MG63 (cell line): ENCODE measurements at regions not wholly inside any gene's neighbourhood (a gene's known extent, or its start where the extent isn't known, plus 50 kb on each side); places are given as distances from the start of the nearest gene placed in this dataset.
A peak's percentile ranks its signal among the peaks of the same experiment; 100 is the strongest.
"Not testable (repeated sequence)": the region's sequence is repeated elsewhere in the genome, so short reads cannot be mapped to it uniquely, and the experiment has no call there.

Experiments used
- DNase-seq: peaks from one replicate; pipeline ENCODE4 v3.0.0-alpha.2; 2020
- H3K27me3 ChIP-seq: fragments of 250-450 bp; sonication (Bioruptor Pico); 2 replicates; pipeline ENCODE4 v1.5.1; 2020; ENCODE audit warnings: mild to moderate bottlenecking, moderate library complexity
- H3K36me3 ChIP-seq: fragments of 250-450 bp; sonication (Bioruptor Pico); 2 replicates; pipeline ENCODE4 v1.5.1; 2020; ENCODE audit warnings: mild to moderate bottlenecking, moderate library complexity
- H3K4me3 ChIP-seq: fragments of 250-450 bp; sonication (Bioruptor Pico); 2 replicates; pipeline ENCODE4 v1.5.1; 2020; ENCODE audit warnings: mild to moderate bottlenecking, moderate library complexity
- H3K9me3 ChIP-seq: fragments of 250-450 bp; sonication (Bioruptor Pico); 2 replicates; pipeline ENCODE4 v1.5.1; 2020; ENCODE audit warnings: mild to moderate bottlenecking, moderate library complexity

GRCh38 chr9:30616782-30617181, 1767.7 kb upstream of the ACO1 start:
- H3K9me3 ChIP-seq, H3K27me3 ChIP-seq, H3K4me3 ChIP-seq, DNase-seq, H3K36me3 ChIP-seq: not testable (repeated sequence)

- Histone ChIP-seq H3K27me3 (no peaks in the 10 kb centered on the region), H3K36me3 (no peaks in the 10 kb centered on the region), H3K9me3 (no peaks in the 10 kb centered on the region), H3K4me3 (no peak overlapping the region)
- no peak for DNase-seq
These were observed 1761.9 kb upstream of the ACO1 start for GRCh38 chr9:30622561-30622960.

DNA sequence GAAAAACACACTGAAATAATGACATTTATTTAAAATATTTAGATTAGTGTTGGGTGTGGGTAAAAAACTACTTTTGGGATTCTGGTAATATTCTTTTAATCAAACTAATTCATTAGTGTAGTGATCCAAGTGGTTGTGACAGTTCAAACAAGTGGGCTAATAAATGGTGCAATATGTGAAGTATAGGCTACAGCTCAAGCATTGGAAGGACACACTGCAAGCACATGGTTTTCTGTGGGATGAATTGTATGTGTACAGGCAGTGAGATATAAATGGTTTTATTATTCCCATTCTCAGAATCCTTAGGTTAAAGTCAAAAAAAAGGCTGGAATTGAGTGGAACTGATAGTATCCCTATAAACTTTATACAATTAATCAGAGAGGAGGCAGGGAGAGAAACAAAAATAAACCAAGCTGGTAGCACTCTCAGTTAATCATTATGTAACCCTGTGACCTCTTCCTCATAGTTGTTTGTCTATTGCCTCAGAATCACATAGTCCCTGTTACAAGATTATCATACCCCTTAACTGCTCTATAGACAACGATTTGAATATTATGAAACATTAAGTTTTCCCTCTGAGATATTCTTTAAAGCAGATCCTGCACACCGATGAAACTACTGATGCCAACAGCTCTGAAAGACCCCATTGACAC, 1755.4 kb upstream of the ACO1 start:
- no peaks in the 10 kb centered on the region for H3K36me3 ChIP-seq
- no peak for DNase-seq
- H3K9me3 ChIP-seq: no peaks in the 10 kb centered on the region
- no peaks in the 10 kb centered on the region for H3K27me3 ChIP-seq
- H3K4me3 ChIP-seq: no peak overlapping the region

GRCh38 chr9:30630459-30630858, 1754.0 kb upstream of the ACO1 start:
- Histone ChIP-seq H3K27me3 (no peaks in the 10 kb centered on the region), H3K4me3 (no peak overlapping the region), H3K36me3 (no peaks in the 10 kb centered on the region), H3K9me3 (no peaks in the 10 kb centered on the region)
- DNase-seq: no peak

DNA sequence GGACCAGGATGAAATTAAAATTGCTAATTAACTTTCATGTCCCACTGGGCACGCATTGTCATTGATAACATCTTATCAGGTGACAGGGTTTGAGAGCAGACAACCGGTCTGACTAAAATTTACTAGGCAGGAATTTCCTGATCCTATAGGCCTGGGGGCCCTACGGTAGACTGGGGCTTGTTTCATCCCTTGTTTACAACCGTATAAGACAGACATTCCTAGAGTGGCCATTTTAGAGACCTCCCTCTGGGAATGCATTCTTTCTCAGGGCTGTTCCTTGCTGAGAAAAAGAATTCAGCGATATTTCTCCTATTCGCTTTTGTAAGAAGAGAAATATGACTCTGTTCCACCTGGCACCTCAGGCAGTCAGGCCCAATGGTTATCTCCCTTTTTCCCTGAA, 1737.8 kb upstream of the ACO1 start:
- H3K9me3 ChIP-seq, H3K4me3 ChIP-seq, H3K27me3 ChIP-seq, DNase-seq, H3K36me3 ChIP-seq: not testable (repeated sequence)

GRCh38 chr9:30661925-30662324, 1722.5 kb upstream of the ACO1 start:
- H3K4me3 ChIP-seq: no peak overlapping the region
- no peaks in the 10 kb centered on the region for H3K27me3 ChIP-seq
- H3K9me3 ChIP-seq: no peaks in the 10 kb centered on the region
- DNase-seq: no peak
- no peaks in the 10 kb centered on the region for H3K36me3 ChIP-seq

GRCh38 chr9:30670805-30671562, 1713.5 kb upstream of the ACO1 start:
- no peaks in the 10 kb centered on the region for H3K36me3 ChIP-seq
- H3K9me3 ChIP-seq: no peaks in the 10 kb centered on the region
- no peak overlapping the region for H3K4me3 ChIP-seq
- DNase-seq: peak; percentile 0
- H3K27me3 ChIP-seq: no peaks in the 10 kb centered on the region

DNA sequence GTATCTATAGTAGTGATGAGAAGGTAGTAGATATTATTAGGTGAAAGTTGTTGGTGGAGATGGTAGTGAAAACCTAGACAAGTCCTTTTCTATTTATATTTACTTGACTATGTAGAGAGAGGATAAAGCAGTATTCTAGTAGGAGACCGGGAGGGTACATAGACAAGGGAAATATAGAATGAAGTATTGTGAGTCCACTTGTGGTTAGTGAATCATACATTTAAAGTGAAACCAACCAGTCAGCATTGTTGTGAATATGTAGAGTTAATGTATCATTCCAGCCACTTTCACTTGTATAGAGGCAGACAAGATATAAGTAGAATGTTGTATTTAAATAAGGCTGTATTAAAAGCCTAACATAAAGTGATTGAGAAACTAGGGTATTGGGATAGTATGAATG, 1711.3 kb upstream of the ACO1 start:
- Histone ChIP-seq H3K36me3 (no peaks in the 10 kb centered on the region), H3K4me3 (no peak overlapping the region), H3K9me3 (no peaks in the 10 kb centered on the region), H3K27me3 (no peaks in the 10 kb centered on the region)
- no peak for DNase-seq

DNA sequence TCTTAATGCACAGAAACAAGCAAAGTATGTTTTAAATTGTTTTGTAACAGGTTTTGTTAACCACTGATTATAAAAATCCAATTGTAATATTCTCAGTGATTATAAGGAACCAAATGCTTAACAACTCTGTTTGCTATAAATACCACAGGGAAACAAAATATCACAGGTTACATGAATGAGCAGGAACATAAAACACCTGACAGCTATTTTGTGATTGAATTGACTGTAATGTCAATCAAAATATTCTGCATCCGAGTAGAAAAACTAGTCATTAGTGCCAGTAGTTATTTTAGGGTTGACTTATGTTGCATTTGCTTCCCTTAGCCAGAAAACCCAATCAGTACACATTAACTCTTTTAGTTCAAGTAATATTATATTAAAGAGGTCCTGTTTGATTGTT, 1707.8 kb upstream of the ACO1 start:
- no peaks in the 10 kb centered on the region for H3K36me3 ChIP-seq
- H3K9me3 ChIP-seq: no peaks in the 10 kb centered on the region
- no peak overlapping the region for H3K4me3 ChIP-seq
- H3K27me3 ChIP-seq: no peaks in the 10 kb centered on the region
- no peak for DNase-seq

- DNase-seq: no peak
- Histone ChIP-seq H3K27me3 (no peaks in the 10 kb centered on the region), H3K4me3 (no peak overlapping the region), H3K9me3 (no peaks in the 10 kb centered on the region), H3K36me3 (no peaks in the 10 kb centered on the region)
These were observed 1707.2 kb upstream of the ACO1 start for GRCh38 chr9:30677221-30677620.

DNA sequence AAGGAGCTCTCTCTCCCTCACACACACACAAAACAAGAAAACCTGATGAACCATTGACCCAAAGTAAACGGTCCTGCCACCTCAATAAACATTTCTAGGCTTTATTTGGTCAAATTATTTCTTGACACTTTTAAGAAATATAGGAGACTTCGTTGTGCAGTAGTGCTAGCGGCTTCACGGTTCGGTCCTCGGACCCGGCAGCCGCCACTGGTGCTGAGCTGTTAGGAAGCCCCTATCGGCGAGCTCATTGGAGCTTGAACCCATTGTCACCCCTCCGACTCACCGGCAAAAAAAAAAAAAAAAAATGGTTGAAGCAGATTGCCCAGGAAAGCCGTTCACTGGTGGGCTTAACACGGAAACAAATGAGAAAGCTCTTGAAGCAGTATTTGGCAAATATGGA, 1695.6 kb upstream of the ACO1 start:
- no peaks in the 10 kb centered on the region for H3K9me3 ChIP-seq
- no peak overlapping the region for H3K4me3 ChIP-seq

DNA sequence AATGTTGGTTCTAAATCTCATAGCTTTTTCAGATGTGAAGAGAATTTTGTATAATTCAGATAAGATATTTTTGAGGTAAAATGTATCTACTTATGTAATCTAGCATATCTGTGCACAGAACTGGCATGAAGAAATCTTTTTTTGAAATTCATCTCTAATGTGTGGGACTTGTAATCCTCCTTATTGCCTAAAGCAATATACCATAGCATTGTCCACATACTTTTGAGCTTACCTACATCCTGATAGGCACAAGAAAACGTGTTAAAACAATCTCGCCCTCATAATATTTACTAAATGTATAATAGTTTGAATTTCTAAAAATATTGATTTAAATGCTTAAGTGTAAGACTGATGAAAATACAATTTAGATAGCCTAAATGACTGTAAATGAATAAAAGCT, 1686.5 kb upstream of the ACO1 start:
- H3K4me3 ChIP-seq: no peak overlapping the region
- no peak for DNase-seq
- H3K27me3 ChIP-seq: no peaks in the 10 kb centered on the region
- no peaks in the 10 kb centered on the region for H3K9me3 ChIP-seq
- no peaks in the 10 kb centered on the region for H3K36me3 ChIP-seq

More for the DNA sequence above, 1695.6 kb upstream of the ACO1 start:
- Histone ChIP-seq H3K36me3 (no peaks in the 10 kb centered on the region), H3K27me3 (no peaks in the 10 kb centered on the region)
- DNase-seq: no peak

DNA sequence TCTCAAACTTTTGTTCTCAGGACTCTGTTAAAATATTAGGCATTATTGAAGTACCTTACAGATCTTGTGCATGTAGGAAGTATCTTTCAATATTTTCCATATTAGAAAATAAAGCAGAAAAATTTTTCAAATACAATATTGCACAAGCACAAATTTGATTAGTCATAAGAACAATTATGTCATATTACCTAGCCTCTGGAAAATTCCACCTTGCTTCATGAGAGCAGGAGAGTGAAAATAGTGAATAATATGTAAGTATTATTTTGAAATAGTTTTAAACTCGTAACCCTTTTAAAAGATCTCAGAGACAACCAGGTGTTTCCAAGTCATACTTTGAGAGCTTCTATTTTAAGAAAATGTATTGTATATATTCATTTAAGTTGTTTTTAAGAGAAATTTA, 1672.9 kb upstream of the ACO1 start:
- no peaks in the 10 kb centered on the region for H3K27me3 ChIP-seq
- no peak for DNase-seq
- H3K9me3 ChIP-seq: no peaks in the 10 kb centered on the region
- no peak overlapping the region for H3K4me3 ChIP-seq
- no peaks in the 10 kb centered on the region for H3K36me3 ChIP-seq

- no peak overlapping the region for H3K4me3 ChIP-seq
- no peaks in the 10 kb centered on the region for H3K36me3 ChIP-seq
- no peaks in the 10 kb centered on the region for H3K27me3 ChIP-seq
- no peaks in the 10 kb centered on the region for H3K9me3 ChIP-seq
- DNase-seq: no peak
These were observed 1671.2 kb upstream of the ACO1 start for GRCh38 chr9:30713243-30713642.

- no peak overlapping the region for H3K4me3 ChIP-seq
- DNase-seq: no peak
- no peaks in the 10 kb centered on the region for H3K27me3 ChIP-seq
- no peaks in the 10 kb centered on the region for H3K36me3 ChIP-seq
- no peaks in the 10 kb centered on the region for H3K9me3 ChIP-seq
These were observed 1670.1 kb upstream of the ACO1 start for GRCh38 chr9:30714389-30714788.

GRCh38 chr9:30718483-30718882, 1666.0 kb upstream of the ACO1 start:
- no peaks in the 10 kb centered on the region for H3K27me3 ChIP-seq
- H3K9me3 ChIP-seq: no peaks in the 10 kb centered on the region
- no peak overlapping the region for H3K4me3 ChIP-seq
- no peaks in the 10 kb centered on the region for H3K36me3 ChIP-seq
- DNase-seq: no peak

GRCh38 chr9:30722065-30722464, 1662.4 kb upstream of the ACO1 start:
- Histone ChIP-seq H3K36me3 (no peaks in the 10 kb centered on the region), H3K4me3 (no peak overlapping the region), H3K27me3 (no peaks in the 10 kb centered on the region), H3K9me3 (no peaks in the 10 kb centered on the region)
- no peak for DNase-seq

- Histone ChIP-seq H3K36me3 (no peaks in the 10 kb centered on the region), H3K4me3 (no peak overlapping the region), H3K27me3 (no peaks in the 10 kb centered on the region), H3K9me3 (no peaks in the 10 kb centered on the region)
- no peak for DNase-seq
These were observed 1660.8 kb upstream of the ACO1 start for GRCh38 chr9:30723656-30724055.
